A673 (cell line): ENCODE measurements at regions not wholly inside any gene's neighbourhood (a gene's known extent, or its start where the extent isn't known, plus 50 kb on each side); places are given as distances from the start of the nearest gene placed in this dataset.

Experiments
- BruUV-seq: library from RNA; stranded (reverse); fragments of 400-500 nt; replicated peaks from 2 replicates; lab custom pipeline; 2021; lab: Mats Ljungman, UMichigan
- CTCF ChIA-PET: fragments of 300-600 bp; sonication (Branson Sonifier 250); formaldehyde crosslinking; loops from one replicate; lab custom pipeline; 2022; ENCODE audit warnings: antibody characterized with exemption; lab: Charles Lee
- POLR2A ChIA-PET: fragments of 300-600 bp; sonication (Branson Sonifier 250); formaldehyde crosslinking; loops from one replicate; lab custom pipeline; 2022; ENCODE audit warnings: antibody characterized with exemption; ENCODE audit not compliant: low non-redundant PET; lab: Charles Lee
- DNase-seq: peaks from one replicate; pipeline ENCODE4 v3.0.0-alpha.2; 2015; ENCODE audit warnings: low spot score
- H3K27ac ChIP-seq: fragments of 200-600 bp; sonication (generic); 2 replicates; pipeline ENCODE4 v1.5.1; 2016; ENCODE audit warnings: mixed run types, low read depth, mild to moderate bottlenecking, mixed read lengths, antibody characterized with exemption, low read length; ENCODE audit not compliant: poor library complexity, severe bottlenecking
- H3K27me3 ChIP-seq: fragments of 200-600 bp; sonication (generic); replicated peaks from 2 replicates; pipeline ENCODE4 v1.6.1; 2017; ENCODE audit warnings: mixed run types, low read depth, mild to moderate bottlenecking, mixed read lengths, antibody characterized with exemption, low read length; ENCODE audit not compliant: insufficient read depth, poor library complexity
- H3K36me3 ChIP-seq: fragments of 200-600 bp; sonication (generic); 2 replicates; pipeline ENCODE4 v1.6.1; 2016; ENCODE audit warnings: mixed run types, mild to moderate bottlenecking, mixed read lengths, antibody characterized with exemption, low read length; ENCODE audit not compliant: insufficient read depth, poor library complexity, severe bottlenecking
- H3K4me1 ChIP-seq: fragments of 200-600 bp; sonication (generic); 2 replicates; pipeline ENCODE4 v1.6.1; 2017; ENCODE audit warnings: mixed run types, mild to moderate bottlenecking, mixed read lengths, antibody characterized with exemption, low read length; ENCODE audit not compliant: insufficient read depth, poor library complexity, severe bottlenecking
- H3K4me3 ChIP-seq: fragments of 200-600 bp; sonication (generic); 2 replicates; pipeline ENCODE4 v1.5.1; 2016; ENCODE audit warnings: low read depth, mixed run types, mild to moderate bottlenecking, mixed read lengths, low read length; ENCODE audit not compliant: poor library complexity, severe bottlenecking
- H3K9me3 ChIP-seq: fragments of 200-600 bp; sonication (generic); 2 replicates; pipeline ENCODE4 v1.6.1; 2016; ENCODE audit warnings: mixed run types, low read depth, mild to moderate bottlenecking, mixed read lengths, antibody characterized with exemption, low read length; ENCODE audit not compliant: poor library complexity, severe bottlenecking
- CTCF ChIP-seq: fragments of 300-800, 200-600 bp; sonication (generic); conservative IDR thresholded peaks from 2 replicates; pipeline ENCODE4 v1.5.1; 2017; ENCODE audit warnings: low read depth, mild to moderate bottlenecking, antibody characterized with exemption, low read length, moderate library complexity, mixed read lengths
- EZH2 ChIP-seq: fragments of 200-600 bp; sonication (generic); IDR thresholded peaks from 2 replicates; pipeline ENCODE4 v1.6.1; 2017; ENCODE audit warnings: borderline replicate concordance, low read depth, mild to moderate bottlenecking, mixed read lengths, antibody characterized with exemption, low read length; ENCODE audit not compliant: poor library complexity, severe bottlenecking
- intact Hi-C: fragments of 100-400 bp; cut with micrococcal nuclease; formaldehyde crosslinking; loops from one replicate; pipeline ENCODE4 v1.10.0; 2022; ENCODE audit not compliant: unreplicated experiment

GRCh38 chr13:44112700-44113329 lies 233.1 kb downstream of the LACC1 start:
- ChIA-PET CTCF (no interaction called here), POLR2A (no interaction called here)
- intact Hi-C loops, result no loop called here
- Histone ChIP-seq H3K27me3 (no peaks in the 10 kb centered on the region), H3K4me3 (no peak overlapping the region), H3K4me1 (peaks cover 14% of the 10 kb centered on the region), H3K9me3 (no peaks in the 10 kb centered on the region), H3K27ac (no peak overlapping the region), H3K36me3 (no peaks in the 10 kb centered on the region)
- TF ChIP-seq EZH2 (no peak), CTCF (no peak)
- no TSS peak for BruUV-seq
- no peak for DNase-seq

GRCh38 chr13:44116562-44117332 lies 237.0 kb downstream of the LACC1 start:
- H3K4me1 ChIP-seq, result peaks cover 21% of the 10 kb centered on the region
- ChIA-PET POLR2A (no interaction called here), CTCF (interaction anchor here (0.6 to 1.1 kb wide), 4 partner anchors 11 to 709 kb away, joined by 3 read pairs; no protein-coding TSS in a partner anchor)
- no TSS peak for BruUV-seq
- H3K9me3 ChIP-seq, result no peaks in the 10 kb centered on the region
- TF ChIP-seq EZH2 (no peak), CTCF (peak; percentile 21; the same call in 1 of the 2 replicates)
- intact Hi-C loops, result no loop called here
- peak; percentile 64 for DNase-seq
- H3K36me3 ChIP-seq, result no peaks in the 10 kb centered on the region
- peak overlapping the region; percentile 4 for H3K4me3 ChIP-seq
- H3K27ac ChIP-seq, result peak overlapping the region; percentile 68
- no peaks in the 10 kb centered on the region for H3K27me3 ChIP-seq

GRCh38 chr13:44117351-44117750 lies 237.6 kb downstream of the LACC1 start:
- no TSS peak for BruUV-seq
- Histone ChIP-seq H3K36me3 (no peaks in the 10 kb centered on the region), H3K9me3 (no peaks in the 10 kb centered on the region), H3K27me3 (no peaks in the 10 kb centered on the region), H3K27ac (peak overlapping the region; percentile 68), H3K4me3 (peak overlapping the region; percentile 4), H3K4me1 (peaks cover 21% of the 10 kb centered on the region)
- CTCF ChIA-PET, result interaction anchor here (0.6 to 1.1 kb wide), 4 partner anchors 12 to 708 kb away, joined by 3 read pairs; no protein-coding TSS in a partner anchor
- POLR2A ChIA-PET, result no interaction called here
- intact Hi-C loops, result no loop called here
- peak; percentile 87 for DNase-seq
- TF ChIP-seq CTCF (no peak), EZH2 (no peak)
